ENCODE measurements at regions not wholly inside any gene's neighbourhood (a gene's known extent, or its start where the extent isn't known, plus 50 kb on each side); places are given as distances from the start of the nearest gene placed in this dataset.

- TF ChIP-seq POLR2A (IDR thresholded peaks at IDR 0.05) (no peak), CTCF (IDR thresholded peaks at IDR 0.05) (no peak), POLR2AphosphoS5 (IDR thresholded peaks at IDR 0.05; ENCODE audit: insufficient read depth in 1 of 2, low read depth in 1 of 2) (no peak)
Observed at GRCh38 chr4:133550436-133550835, 401.3 kb downstream of the PCDH10 start.
